NCI-H1436 (cell line): ENCODE measurements at regions not wholly inside any gene's neighbourhood (a gene's known extent, or its start where the extent isn't known, plus 50 kb on each side); places are given as distances from the start of the nearest gene placed in this dataset.
"Not testable (repeated sequence)": the region's sequence is repeated elsewhere in the genome, so short reads cannot be mapped to it uniquely, and the experiment has no call there.

Experiments used
- DNase-seq: peaks from one replicate; lab custom pipeline; 2025; lab: John Stamatoyannopoulos, UW

GRCh38 chr1:119191325-119191724 is 50.9 kb upstream of the WARS2 start:
- DNase-seq: no peak

GRCh38 chr1:119204197-119204960 is 63.9 kb upstream of the WARS2 start:
- no peak for DNase-seq

- no peak for DNase-seq
Observed at GRCh38 chr1:119204961-119205357, 64.5 kb upstream of the WARS2 start.

GRCh38 chr1:119209061-119209460 is 68.6 kb upstream of the WARS2 start:
- no peak for DNase-seq

GRCh38 chr1:119209596-119210295 is 69.3 kb upstream of the WARS2 start:
- no peak for DNase-seq

GRCh38 chr1:119210296-119210649 is 69.8 kb upstream of the WARS2 start:
- no peak for DNase-seq

GRCh38 chr1:119213213-119213612 is 72.8 kb upstream of the WARS2 start:
- not testable (repeated sequence) for DNase-seq

- not testable (repeated sequence) for DNase-seq
Observed at GRCh38 chr1:119214961-119215360, 74.5 kb upstream of the WARS2 start.

- DNase-seq: no peak
Observed at GRCh38 chr1:119217309-119217828, 76.9 kb upstream of the WARS2 start.

- DNase-seq: no peak
Observed at GRCh38 chr1:119219711-119220110, 79.3 kb upstream of the WARS2 start.

GRCh38 chr1:119220991-119221390 is 80.5 kb upstream of the WARS2 start:
- DNase-seq: no peak

- no peak for DNase-seq
Observed at GRCh38 chr1:119222271-119222670, 81.8 kb upstream of the WARS2 start.

GRCh38 chr1:119225265-119225664 is 84.8 kb upstream of the WARS2 start:
- DNase-seq: no peak

GRCh38 chr1:119225831-119226230 is 85.4 kb upstream of the WARS2 start:
- DNase-seq: no peak

- DNase-seq: no peak
Observed at GRCh38 chr1:119226321-119226720, 85.9 kb upstream of the WARS2 start.

- no peak for DNase-seq
Observed at GRCh38 chr1:119226913-119227312, 86.5 kb upstream of the WARS2 start.

GRCh38 chr1:119227456-119227855 is 87.0 kb upstream of the WARS2 start:
- DNase-seq: no peak

GRCh38 chr1:119228335-119229080 is 88.1 kb upstream of the WARS2 start:
- no peak for DNase-seq

- DNase-seq: no peak
Observed at GRCh38 chr1:119235120-119235519, 94.7 kb upstream of the WARS2 start.

GRCh38 chr1:119245881-119246280 is 105.4 kb upstream of the WARS2 start:
- DNase-seq: no peak

GRCh38 chr1:119249283-119249682 is 108.8 kb upstream of the WARS2 start:
- DNase-seq: no peak

GRCh38 chr1:119250299-119250698 is 109.8 kb upstream of the WARS2 start:
- no peak for DNase-seq

GRCh38 chr1:119251751-119252150 is 111.3 kb upstream of the WARS2 start:
- DNase-seq: no peak
